ENCODE measurements at regions not wholly inside any gene's neighbourhood (a gene's known extent, or its start where the extent isn't known, plus 50 kb on each side); places are given as distances from the start of the nearest gene placed in this dataset.

DNA sequence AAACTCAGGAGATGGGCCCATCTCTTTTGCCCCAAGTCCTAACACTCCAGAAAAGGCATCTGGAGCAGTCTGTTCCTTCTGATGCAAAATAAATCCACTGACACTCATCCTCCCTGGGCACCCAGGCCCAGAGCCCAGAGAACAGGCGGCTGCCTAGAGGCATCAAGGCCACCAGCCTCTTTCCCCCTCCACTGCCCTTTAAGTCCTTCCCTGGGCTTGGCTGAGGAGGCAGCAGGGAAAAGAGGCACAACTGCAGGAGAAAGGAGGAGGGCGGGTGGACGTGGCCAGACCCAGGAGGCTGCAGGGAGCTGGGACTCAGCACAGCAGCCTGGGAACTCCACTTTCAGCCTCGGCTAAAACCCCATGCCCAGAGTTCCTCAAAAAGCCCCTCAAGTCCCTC, 99.7 kb upstream of the ID2 start:
- TF ChIP-seq, protein P1, sequence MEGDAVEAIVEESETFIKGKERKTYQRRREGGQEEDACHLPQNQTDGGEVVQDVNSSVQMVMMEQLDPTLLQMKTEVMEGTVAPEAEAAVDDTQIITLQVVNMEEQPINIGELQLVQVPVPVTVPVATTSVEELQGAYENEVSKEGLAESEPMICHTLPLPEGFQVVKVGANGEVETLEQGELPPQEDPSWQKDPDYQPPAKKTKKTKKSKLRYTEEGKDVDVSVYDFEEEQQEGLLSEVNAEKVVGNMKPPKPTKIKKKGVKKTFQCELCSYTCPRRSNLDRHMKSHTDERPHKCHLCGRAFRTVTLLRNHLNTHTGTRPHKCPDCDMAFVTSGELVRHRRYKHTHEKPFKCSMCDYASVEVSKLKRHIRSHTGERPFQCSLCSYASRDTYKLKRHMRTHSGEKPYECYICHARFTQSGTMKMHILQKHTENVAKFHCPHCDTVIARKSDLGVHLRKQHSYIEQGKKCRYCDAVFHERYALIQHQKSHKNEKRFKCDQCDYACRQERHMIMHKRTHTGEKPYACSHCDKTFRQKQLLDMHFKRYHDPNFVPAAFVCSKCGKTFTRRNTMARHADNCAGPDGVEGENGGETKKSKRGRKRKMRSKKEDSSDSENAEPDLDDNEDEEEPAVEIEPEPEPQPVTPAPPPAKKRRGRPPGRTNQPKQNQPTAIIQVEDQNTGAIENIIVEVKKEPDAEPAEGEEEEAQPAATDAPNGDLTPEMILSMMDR (conservative IDR thresholded peaks at IDR 0.05; ENCODE audit: low read depth, low read length), result no peak
- no peak overlapping the region for H3K4me3 ChIP-seq (ENCODE audit: low read length)
- DNase-seq (ENCODE audit: low read depth), result no peak

DNA sequence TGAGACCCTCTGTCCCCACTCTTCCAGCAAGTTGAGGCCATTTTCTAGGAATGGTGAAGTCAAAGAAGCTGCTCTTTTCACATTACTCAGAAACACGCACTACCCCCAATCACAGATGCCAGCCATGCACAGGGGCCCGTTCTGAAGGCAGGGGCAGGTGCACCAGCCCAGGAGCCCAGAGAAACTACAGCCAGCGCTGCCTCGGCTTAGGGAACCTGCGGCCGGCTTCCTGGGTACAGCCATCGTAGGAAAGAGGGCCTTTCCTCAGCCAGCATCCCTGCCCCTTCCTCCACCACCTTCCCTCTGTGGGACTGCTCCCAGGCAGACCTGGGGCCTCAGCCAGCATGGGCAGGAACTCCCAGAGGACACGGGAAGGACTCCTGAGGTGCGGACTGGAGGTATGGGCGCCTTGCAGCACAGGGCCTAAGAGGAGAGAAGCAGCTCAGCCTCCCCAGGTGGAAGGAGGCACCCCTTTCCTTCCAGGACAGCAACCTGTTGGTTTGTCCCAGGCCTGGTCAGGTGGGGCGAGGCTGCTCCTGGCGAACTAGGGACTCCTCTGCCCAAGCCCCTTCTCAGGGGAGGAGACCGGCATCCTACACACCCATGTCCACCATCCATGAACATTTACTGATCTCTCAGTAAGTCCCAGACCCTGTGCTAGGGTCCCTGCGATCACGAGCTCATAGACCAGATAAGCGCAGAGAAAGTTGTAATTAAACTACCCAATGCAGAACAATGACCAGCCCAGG, 99.0 kb upstream of the ID2 start:
- TF ChIP-seq, protein P1 (conservative IDR thresholded peaks at IDR 0.05; ENCODE audit: low read depth, low read length), result no peak
- DNase-seq (ENCODE audit: low read depth), result no peak
- H3K4me3 ChIP-seq (ENCODE audit: low read length), result no peak overlapping the region

DNA sequence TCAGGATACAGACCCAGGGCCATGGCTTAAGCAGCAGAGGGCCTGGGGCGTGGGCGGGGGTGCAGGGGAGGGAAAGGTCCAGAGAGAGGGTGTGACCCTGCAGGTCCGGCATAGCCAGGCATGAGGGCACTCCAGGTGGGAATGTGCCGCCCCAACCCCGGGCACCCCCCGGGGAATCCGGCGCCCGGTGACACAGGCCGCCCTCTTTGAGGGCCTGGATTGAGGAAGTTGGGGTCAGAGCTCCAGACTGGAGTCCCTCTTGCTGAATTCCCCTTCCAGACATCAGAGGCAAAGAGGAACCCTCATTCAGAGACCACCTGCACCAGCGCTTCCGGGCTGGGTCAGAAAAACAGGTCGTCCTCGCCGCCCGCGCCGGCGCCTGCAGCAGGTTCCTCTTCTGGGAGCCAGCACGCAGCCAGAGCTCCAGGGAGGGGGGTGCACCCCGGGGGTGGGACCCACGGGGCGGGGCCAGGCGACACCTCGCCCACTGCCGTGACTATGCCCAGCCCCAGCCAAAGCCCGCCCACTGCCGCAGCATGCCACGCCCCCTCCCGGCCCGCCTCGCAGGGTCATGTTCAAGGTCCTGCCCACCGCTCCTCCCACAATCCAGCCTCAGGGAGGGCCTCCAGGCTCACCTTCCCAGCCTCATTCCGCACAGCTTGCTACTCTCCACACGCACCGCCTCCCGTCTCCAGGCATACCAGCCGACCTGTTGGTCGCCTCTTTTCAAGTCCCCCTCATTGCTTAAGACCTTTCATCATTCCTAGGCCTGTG, 98.3 kb upstream of the ID2 start:
- TF ChIP-seq, protein P1 (conservative IDR thresholded peaks at IDR 0.05; ENCODE audit: low read depth, low read length), result no peak
- peak overlapping the region; percentile 16 for H3K4me3 ChIP-seq (ENCODE audit: low read length)
- DNase-seq (ENCODE audit: low read depth), result peak; percentile 66

DNA sequence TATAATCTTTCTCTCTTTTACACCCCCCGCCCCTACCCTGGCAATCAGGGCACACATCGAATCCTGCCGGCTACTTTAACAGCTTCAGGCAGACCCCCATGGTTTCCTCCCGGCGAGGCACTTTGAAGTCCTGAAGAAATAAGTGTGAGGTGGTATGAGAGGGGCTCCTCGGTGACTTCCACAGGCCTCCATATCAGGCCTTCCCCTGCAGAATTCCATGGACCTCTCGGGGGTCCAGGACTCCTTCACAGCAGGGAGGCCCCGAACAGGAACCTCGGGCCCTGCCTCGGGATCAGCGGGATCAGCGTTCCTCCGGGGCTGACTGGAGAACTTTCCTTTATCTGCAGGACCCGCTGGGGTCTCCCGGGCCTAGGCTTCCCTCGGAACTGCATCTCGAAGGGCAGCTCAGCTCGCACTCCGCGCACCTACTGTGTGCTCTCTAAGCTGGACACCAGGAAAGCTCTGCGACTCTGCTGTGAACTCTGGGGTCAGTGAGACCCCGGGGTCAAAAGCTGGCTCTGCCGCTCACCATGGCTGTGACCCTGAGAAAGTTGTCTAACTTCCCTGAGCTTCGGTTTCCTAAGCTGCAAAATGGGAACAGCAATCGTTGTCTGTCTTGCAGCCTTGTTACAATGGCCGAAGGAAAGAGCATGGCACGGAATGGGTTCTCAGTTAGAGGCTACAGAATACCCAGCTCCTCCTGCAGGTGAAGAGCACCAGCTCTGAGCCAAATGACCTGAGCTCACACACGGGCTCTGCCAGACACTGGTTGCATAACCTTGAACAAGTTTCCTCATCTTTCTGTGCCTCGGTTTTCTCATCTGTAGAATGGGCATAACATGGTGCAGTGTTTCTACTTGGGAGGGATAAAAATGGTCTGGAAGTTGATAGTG, 97.4 kb upstream of the ID2 start:
- H3K4me3 ChIP-seq (ENCODE audit: low read length), result peak overlapping the region; percentile 16
- DNase-seq (ENCODE audit: low read depth), result no peak
- TF ChIP-seq, protein P1 (conservative IDR thresholded peaks at IDR 0.05; ENCODE audit: low read depth, low read length), result no peak

DNA sequence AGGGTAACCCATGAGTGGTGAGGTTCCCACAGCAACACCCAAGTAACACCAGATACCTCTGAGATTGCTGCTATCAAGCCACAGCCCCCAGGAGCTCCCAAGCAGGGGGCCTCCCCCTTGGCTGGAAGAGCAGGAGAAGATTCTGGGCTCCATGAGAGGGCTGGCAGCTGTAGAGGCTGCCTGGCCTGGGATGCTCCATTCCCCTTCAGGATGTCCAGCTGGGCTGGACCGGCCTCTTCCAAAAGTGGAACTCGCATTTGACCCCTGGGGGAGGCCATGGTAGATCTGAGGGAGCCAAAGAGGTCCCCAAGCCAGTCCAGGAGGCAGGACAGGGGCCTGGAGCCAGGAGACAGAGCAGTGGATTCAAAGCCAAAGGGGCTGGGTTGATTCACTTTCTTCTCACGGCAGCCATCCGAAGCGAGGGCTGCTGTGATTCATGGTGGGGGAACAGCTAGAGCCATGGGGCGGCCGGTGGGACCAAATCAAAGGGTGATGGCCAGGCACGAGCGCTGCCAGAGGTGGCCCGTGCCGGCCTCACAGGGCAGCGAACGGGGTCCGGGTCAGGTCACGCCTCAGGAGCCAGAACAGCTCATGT, 95.3 kb upstream of the ID2 start:
- DNase-seq (ENCODE audit: low read depth), result no peak
- no peak overlapping the region for H3K4me3 ChIP-seq (ENCODE audit: low read length)
- TF ChIP-seq, protein P1 (conservative IDR thresholded peaks at IDR 0.05; ENCODE audit: low read depth, low read length), result no peak

DNA sequence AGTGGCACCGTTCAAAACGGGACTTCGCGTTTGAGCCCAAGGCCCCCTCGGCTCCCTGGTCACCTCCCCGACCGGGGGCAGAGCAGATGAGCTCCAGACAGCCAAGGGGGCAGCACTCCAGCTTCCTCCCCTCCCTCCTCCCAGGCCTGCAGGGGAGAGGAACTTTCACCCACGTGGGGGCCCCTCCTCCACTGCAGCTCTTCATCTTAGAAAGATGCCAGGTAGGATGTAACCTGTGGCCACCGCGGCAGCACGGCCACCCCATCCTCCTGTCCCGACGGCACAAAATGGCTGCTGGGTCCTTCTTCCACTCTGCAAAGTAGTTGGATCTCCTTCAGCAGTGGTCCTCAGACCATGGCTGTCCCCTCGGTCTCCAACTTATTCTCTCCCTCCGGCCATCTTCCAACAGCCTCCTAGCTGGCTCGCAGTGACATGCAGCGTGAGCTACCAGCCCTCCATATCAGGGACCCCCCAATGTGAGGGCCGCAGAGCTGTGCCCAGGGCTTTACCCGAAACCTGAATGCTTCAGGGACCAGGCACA, 94.5 kb upstream of the ID2 start:
- TF ChIP-seq, protein P1 (conservative IDR thresholded peaks at IDR 0.05; ENCODE audit: low read depth, low read length), result no peak
- H3K4me3 ChIP-seq (ENCODE audit: low read length), result no peak overlapping the region
- no peak for DNase-seq (ENCODE audit: low read depth)

Measured in retinal pigment epithelial cell (primary cell).